Trophoblast cell (in vitro differentiated cells and primary cell): ENCODE measurements at regions not wholly inside any gene's neighbourhood (a gene's known extent, or its start where the extent isn't known, plus 50 kb on each side); places are given as distances from the start of the nearest gene placed in this dataset.
A peak's percentile ranks its signal among the peaks of the same experiment; 100 is the strongest.

Source experiments
- DNase-seq, 2 donors: peaks; one replicate each; pipeline ENCODE4 v3.0.0-alpha.2; 2016
- H2AFZ ChIP-seq: 2 replicates; pipeline ENCODE4 v1.6.1; 2013; ENCODE audit warnings: low read length, moderate library complexity, mild to moderate bottlenecking; ENCODE audit not compliant: insufficient read depth, poor library complexity
- H2AK5ac ChIP-seq: 2 replicates; pipeline ENCODE4 v1.6.1; 2013; ENCODE audit warnings: mild to moderate bottlenecking, low read length
- H2BK120ac ChIP-seq: 2 replicates; pipeline ENCODE4 v1.6.1; 2013; ENCODE audit warnings: low read length, mild to moderate bottlenecking, moderate library complexity; ENCODE audit not compliant: insufficient read depth, poor library complexity
- H2BK12ac ChIP-seq: 2 replicates; pipeline ENCODE4 v1.6.1; 2013; ENCODE audit warnings: mild to moderate bottlenecking, low read length, moderate library complexity
- H2BK5ac ChIP-seq: 2 replicates; pipeline ENCODE4 v1.6.1; 2013; ENCODE audit warnings: low read length, low read depth, moderate library complexity, mild to moderate bottlenecking; ENCODE audit not compliant: poor library complexity
- H3K14ac ChIP-seq: 2 replicates; pipeline ENCODE4 v1.6.1; 2013; ENCODE audit warnings: mild to moderate bottlenecking, low read length
- H3K18ac ChIP-seq: 2 replicates; pipeline ENCODE4 v1.6.1; 2013; ENCODE audit warnings: mild to moderate bottlenecking, low read length
- H3K23ac ChIP-seq: 2 replicates; pipeline ENCODE4 v1.6.1; 2013; ENCODE audit warnings: low read length
- H3K27ac ChIP-seq: 2 replicates; pipeline ENCODE4 v1.5.1; 2013; ENCODE audit warnings: low read depth, mild to moderate bottlenecking, inconsistent platforms, low read length, moderate library complexity
- H3K27me3 ChIP-seq: 2 replicates; pipeline ENCODE4 v1.6.1; 2013; ENCODE audit warnings: inconsistent platforms, mild to moderate bottlenecking, low read length, moderate library complexity; ENCODE audit not compliant: insufficient read depth
- H3K36me3 ChIP-seq, 2 experiments: 1 replicate in 1 of 2; 2 replicates in 1 of 2; pipeline ENCODE4 v1.6.1; 2013; ENCODE audit warnings: low read length in 2 of 2, mild to moderate bottlenecking in 2 of 2, moderate library complexity in 1 of 2; ENCODE audit not compliant: insufficient read depth in 2 of 2, control insufficient read depth in 1 of 2
- H3K4ac ChIP-seq: 2 replicates; pipeline ENCODE4 v1.6.1; 2013; ENCODE audit warnings: low read depth, mild to moderate bottlenecking, low read length, moderate library complexity
- H3K4me1 ChIP-seq, 2 experiments: 1 replicate in 1 of 2; 2 replicates in 1 of 2; pipeline ENCODE4 v1.6.1; 2013; ENCODE audit warnings: low read length in 2 of 2, mild to moderate bottlenecking in 2 of 2, moderate library complexity in 1 of 2; ENCODE audit not compliant: insufficient read depth in 2 of 2, control insufficient read depth in 1 of 2
- H3K4me2 ChIP-seq: 2 replicates; pipeline ENCODE4 v1.6.1; 2013; ENCODE audit warnings: inconsistent platforms, mild to moderate bottlenecking, low read length, moderate library complexity
- H3K4me3 ChIP-seq: 2 replicates; pipeline ENCODE4 v1.5.1; 2013; ENCODE audit warnings: mild to moderate bottlenecking, low read depth, low read length, inconsistent platforms
- H3K79me1 ChIP-seq: one replicate; pipeline ENCODE4 v1.6.1; 2013; ENCODE audit warnings: low read length
- H3K79me2 ChIP-seq: 2 replicates; pipeline ENCODE4 v1.6.1; 2013; ENCODE audit warnings: low read length, mild to moderate bottlenecking; ENCODE audit not compliant: control insufficient read depth, insufficient read depth, poor library complexity
- H3K9ac ChIP-seq: 2 replicates; pipeline ENCODE4 v1.6.1; 2013; ENCODE audit warnings: mild to moderate bottlenecking, low read length
- H3K9me3 ChIP-seq: 2 replicates; pipeline ENCODE4 v1.6.1; 2013; ENCODE audit warnings: low read depth, mild to moderate bottlenecking, control low read depth, inconsistent platforms, low read length; ENCODE audit not compliant: insufficient read depth
- H4K12ac ChIP-seq: 2 replicates; pipeline ENCODE4 v1.6.1; 2013; ENCODE audit warnings: low read depth, mild to moderate bottlenecking, low read length, moderate library complexity
- H4K8ac ChIP-seq: 2 replicates; pipeline ENCODE4 v1.6.1; 2013; ENCODE audit warnings: low read depth, mild to moderate bottlenecking, low read length, moderate library complexity
- H4K91ac ChIP-seq: one replicate; pipeline ENCODE4 v1.6.1; 2013; ENCODE audit warnings: low read depth, mild to moderate bottlenecking, low read length, moderate library complexity
- WGBS: extraction: QIAGEN DNeasy Blood & Tissue Kit; methylation state at CpG from one replicate; pipeline ENCODE4 v1.1.7; 2013; ENCODE audit warnings: missing lambda C conversion rate; ENCODE audit not compliant: insufficient read length, insufficient coverage; ENCODE audit errors: extremely low coverage; 5-methylcytosine and 5-hydroxymethylcytosine counted together

GRCh38 chr6:81575442-81575841, 177.0 kb downstream of the TENT5A start:
- Histone ChIP-seq H4K91ac (no peak overlapping the region), H3K27ac (no peak overlapping the region), H3K4ac (no peak overlapping the region), H3K9ac (no peak overlapping the region), H3K4me2 (no peak overlapping the region), H2AFZ (no peak overlapping the region), H3K79me1 (no peaks in the 10 kb centered on the region), H3K79me2 (no peaks in the 10 kb centered on the region), H3K14ac (no peak overlapping the region), H3K36me3 (no peaks in the 10 kb centered on the region), H4K12ac (no peak overlapping the region), H3K23ac (no peak overlapping the region), H3K27me3 (no peaks in the 10 kb centered on the region), H2BK120ac (no peak overlapping the region), H3K4me3 (no peak overlapping the region), H4K8ac (no peak overlapping the region), H2AK5ac (no peak overlapping the region), H2BK12ac (no peak overlapping the region), H3K18ac (no peak overlapping the region), H3K9me3 (no peaks in the 10 kb centered on the region), H2BK5ac (no peak overlapping the region), H3K4me1 (no peaks in the 10 kb centered on the region)
- peak; percentile 2 to 62 for DNase-seq

GRCh38 chr6:81572020-81572419, 180.5 kb downstream of the TENT5A start:
- Histone ChIP-seq H2AK5ac (no peak overlapping the region), H4K91ac (no peak overlapping the region), H4K12ac (no peak overlapping the region), H3K79me1 (no peaks in the 10 kb centered on the region), H2BK12ac (no peak overlapping the region), H3K14ac (no peak overlapping the region), H3K27me3 (no peaks in the 10 kb centered on the region), H3K27ac (no peak overlapping the region), H4K8ac (no peak overlapping the region), H2BK120ac (no peak overlapping the region), H3K18ac (no peak overlapping the region), H3K4me3 (no peak overlapping the region), H3K36me3 (no peaks in the 10 kb centered on the region), H3K79me2 (no peaks in the 10 kb centered on the region), H3K23ac (no peak overlapping the region), H3K4me1 (no peaks in the 10 kb centered on the region), H3K4ac (no peak overlapping the region), H3K4me2 (no peak overlapping the region), H2AFZ (no peak overlapping the region), H3K9ac (no peak overlapping the region), H2BK5ac (no peak overlapping the region), H3K9me3 (no peaks in the 10 kb centered on the region)
- no peak for DNase-seq
- no CpG with 5 or more reads among the region's 2 CpGs for whole genome bisulfite sequencing

GRCh38 chr6:81570681-81571080, 181.8 kb downstream of the TENT5A start:
- H3K27ac ChIP-seq: no peak overlapping the region
- H4K8ac ChIP-seq: no peak overlapping the region
- no peak overlapping the region for H3K4me2 ChIP-seq
- H3K9ac ChIP-seq: no peak overlapping the region
- no peak overlapping the region for H3K23ac ChIP-seq
- H2AK5ac ChIP-seq: no peak overlapping the region
- H2BK12ac ChIP-seq: no peak overlapping the region
- no peaks in the 10 kb centered on the region for H3K79me2 ChIP-seq
- H2BK5ac ChIP-seq: no peak overlapping the region
- no peak overlapping the region for H2BK120ac ChIP-seq
- H3K4me3 ChIP-seq: no peak overlapping the region
- H3K79me1 ChIP-seq: no peaks in the 10 kb centered on the region
- no peaks in the 10 kb centered on the region for H3K36me3 ChIP-seq
- H3K9me3 ChIP-seq: no peaks in the 10 kb centered on the region
- WGBS: no CpG with 5 or more reads among the region's 1 CpG
- no peaks in the 10 kb centered on the region for H3K4me1 ChIP-seq
- H3K18ac ChIP-seq: no peak overlapping the region
- no peak overlapping the region for H4K91ac ChIP-seq
- no peak overlapping the region for H3K14ac ChIP-seq
- H3K27me3 ChIP-seq: no peaks in the 10 kb centered on the region
- no peak for DNase-seq
- no peak overlapping the region for H2AFZ ChIP-seq
- H4K12ac ChIP-seq: no peak overlapping the region
- H3K4ac ChIP-seq: no peak overlapping the region

GRCh38 chr6:81568973-81569372, 183.5 kb downstream of the TENT5A start:
- Histone ChIP-seq H3K9ac (no peak overlapping the region), H3K27ac (no peak overlapping the region), H3K4me1 (no peaks in the 10 kb centered on the region), H2BK5ac (no peak overlapping the region), H4K12ac (no peak overlapping the region), H3K27me3 (no peaks in the 10 kb centered on the region), H3K4ac (no peak overlapping the region), H3K23ac (no peak overlapping the region), H4K91ac (no peak overlapping the region), H2AFZ (no peak overlapping the region), H3K4me3 (no peak overlapping the region), H2BK120ac (no peak overlapping the region), H2AK5ac (no peak overlapping the region), H3K36me3 (no peaks in the 10 kb centered on the region), H3K79me1 (no peaks in the 10 kb centered on the region), H2BK12ac (no peak overlapping the region), H3K79me2 (no peaks in the 10 kb centered on the region), H3K9me3 (no peaks in the 10 kb centered on the region), H3K18ac (no peak overlapping the region), H3K14ac (no peak overlapping the region), H4K8ac (no peak overlapping the region), H3K4me2 (no peak overlapping the region)
- no CpG with 5 or more reads among the region's 2 CpGs for WGBS
- no peak for DNase-seq
